ENCODE measurements at regions not wholly inside any gene's neighbourhood (a gene's known extent, or its start where the extent isn't known, plus 50 kb on each side); places are given as distances from the start of the nearest gene placed in this dataset.

DNA sequence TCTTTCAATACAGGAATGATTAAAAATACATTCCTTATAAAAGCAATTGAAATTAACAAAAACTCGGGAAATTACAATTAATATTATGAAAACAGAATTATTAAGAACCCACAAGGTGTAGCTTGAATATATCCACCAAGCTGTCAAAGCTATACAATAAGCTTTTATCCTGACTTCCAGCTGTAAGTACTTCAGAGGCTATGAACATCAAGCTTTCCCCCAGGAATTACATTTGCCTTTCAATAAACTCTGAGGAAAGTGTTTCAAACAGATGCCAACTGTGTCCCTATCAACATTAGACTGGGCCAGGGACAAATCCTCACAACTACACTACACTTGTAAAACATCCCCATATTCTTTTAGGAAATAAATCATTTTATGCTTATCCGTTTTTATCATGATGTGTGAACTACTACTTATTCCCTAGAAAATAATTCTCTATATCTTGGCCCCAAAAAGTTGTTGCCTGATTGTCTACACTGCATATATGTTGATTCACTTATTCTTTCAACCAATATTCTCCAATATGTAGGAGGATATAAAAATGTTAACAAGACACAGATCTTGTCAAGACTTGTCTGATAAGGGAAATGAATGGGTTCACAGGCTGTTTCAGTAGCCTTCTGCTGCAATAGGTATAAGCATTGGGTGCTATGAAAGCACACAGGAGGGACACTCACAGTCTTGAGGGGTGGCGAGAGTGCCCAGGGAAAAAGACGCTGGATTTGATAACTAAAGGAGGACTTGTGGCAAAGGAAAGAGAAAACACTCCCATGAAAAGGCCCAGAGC is 494.1 kb downstream of the CENPC start:
- TF ChIP-seq, protein P1, sequence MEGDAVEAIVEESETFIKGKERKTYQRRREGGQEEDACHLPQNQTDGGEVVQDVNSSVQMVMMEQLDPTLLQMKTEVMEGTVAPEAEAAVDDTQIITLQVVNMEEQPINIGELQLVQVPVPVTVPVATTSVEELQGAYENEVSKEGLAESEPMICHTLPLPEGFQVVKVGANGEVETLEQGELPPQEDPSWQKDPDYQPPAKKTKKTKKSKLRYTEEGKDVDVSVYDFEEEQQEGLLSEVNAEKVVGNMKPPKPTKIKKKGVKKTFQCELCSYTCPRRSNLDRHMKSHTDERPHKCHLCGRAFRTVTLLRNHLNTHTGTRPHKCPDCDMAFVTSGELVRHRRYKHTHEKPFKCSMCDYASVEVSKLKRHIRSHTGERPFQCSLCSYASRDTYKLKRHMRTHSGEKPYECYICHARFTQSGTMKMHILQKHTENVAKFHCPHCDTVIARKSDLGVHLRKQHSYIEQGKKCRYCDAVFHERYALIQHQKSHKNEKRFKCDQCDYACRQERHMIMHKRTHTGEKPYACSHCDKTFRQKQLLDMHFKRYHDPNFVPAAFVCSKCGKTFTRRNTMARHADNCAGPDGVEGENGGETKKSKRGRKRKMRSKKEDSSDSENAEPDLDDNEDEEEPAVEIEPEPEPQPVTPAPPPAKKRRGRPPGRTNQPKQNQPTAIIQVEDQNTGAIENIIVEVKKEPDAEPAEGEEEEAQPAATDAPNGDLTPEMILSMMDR (IDR thresholded peaks at IDR 0.05; ENCODE audit: insufficient read depth, low read length, poor library complexity, severe bottlenecking): no peak
- TF ChIP-seq EZH2phosphoT487 (conservative IDR thresholded peaks at IDR 0.05; ENCODE audit: low read length): no peak

Measured in SU-DHL-6 (cell line).